ENCODE measurements at regions not wholly inside any gene's neighbourhood (a gene's known extent, or its start where the extent isn't known, plus 50 kb on each side); places are given as distances from the start of the nearest gene placed in this dataset.

DNA sequence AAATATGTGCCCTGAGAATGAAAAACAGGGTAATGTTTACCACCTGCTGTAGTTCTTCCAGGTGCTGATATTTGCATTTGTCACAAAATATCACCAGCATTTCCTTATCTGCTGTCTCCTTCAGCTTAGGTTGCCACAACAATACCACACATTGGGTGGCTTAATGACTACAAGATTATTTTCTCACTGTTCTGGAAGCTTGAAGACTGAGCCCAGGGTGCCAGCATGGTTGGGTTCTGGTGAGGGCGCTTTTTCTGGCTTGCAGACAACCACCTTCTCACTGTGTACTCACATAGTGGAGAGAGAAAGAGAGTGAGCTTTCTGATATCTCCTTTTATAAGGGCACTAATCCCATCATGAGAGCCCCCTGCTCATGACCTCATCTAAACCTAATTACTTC lies 407.5 kb upstream of the RGPD4 start:
- Histone ChIP-seq H3K4me3 (no peak overlapping the region), H3K27ac (no peak overlapping the region)
- TF ChIP-seq, protein P1, sequence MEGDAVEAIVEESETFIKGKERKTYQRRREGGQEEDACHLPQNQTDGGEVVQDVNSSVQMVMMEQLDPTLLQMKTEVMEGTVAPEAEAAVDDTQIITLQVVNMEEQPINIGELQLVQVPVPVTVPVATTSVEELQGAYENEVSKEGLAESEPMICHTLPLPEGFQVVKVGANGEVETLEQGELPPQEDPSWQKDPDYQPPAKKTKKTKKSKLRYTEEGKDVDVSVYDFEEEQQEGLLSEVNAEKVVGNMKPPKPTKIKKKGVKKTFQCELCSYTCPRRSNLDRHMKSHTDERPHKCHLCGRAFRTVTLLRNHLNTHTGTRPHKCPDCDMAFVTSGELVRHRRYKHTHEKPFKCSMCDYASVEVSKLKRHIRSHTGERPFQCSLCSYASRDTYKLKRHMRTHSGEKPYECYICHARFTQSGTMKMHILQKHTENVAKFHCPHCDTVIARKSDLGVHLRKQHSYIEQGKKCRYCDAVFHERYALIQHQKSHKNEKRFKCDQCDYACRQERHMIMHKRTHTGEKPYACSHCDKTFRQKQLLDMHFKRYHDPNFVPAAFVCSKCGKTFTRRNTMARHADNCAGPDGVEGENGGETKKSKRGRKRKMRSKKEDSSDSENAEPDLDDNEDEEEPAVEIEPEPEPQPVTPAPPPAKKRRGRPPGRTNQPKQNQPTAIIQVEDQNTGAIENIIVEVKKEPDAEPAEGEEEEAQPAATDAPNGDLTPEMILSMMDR (IDR thresholded peaks at IDR 0.05), result no peak
- DNase-seq (ENCODE audit: low spot score), result no peak

- no peak overlapping the region for H3K4me3 ChIP-seq
- TF ChIP-seq, protein P1 (IDR thresholded peaks at IDR 0.05), result no peak
- no peak for DNase-seq (ENCODE audit: low spot score)
- H3K27ac ChIP-seq, result no peak overlapping the region
Measured at GRCh38 chr2:107428781-107429180, 397.9 kb upstream of the RGPD4 start.

DNA sequence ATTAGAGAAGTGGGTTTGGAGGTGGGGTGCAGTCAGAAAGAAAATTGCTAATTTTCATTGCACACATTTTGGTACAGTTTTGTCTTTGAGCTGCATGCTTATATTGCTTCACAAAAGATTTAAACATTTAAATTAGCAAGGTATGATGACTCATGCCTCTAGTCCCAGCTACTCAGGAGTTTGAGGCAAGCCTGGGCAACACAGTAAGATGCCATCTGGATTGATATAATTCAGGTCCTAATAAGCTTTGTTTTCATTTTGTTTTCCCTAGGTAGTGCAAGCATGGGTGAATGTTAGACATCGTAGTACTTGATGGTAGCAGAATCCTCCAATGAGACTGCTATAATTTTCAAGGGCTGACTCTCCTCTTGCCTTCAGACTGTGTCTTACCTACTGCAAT lies 396.7 kb upstream of the RGPD4 start:
- Histone ChIP-seq H3K27ac (no peak overlapping the region), H3K4me3 (no peak overlapping the region)
- DNase-seq (ENCODE audit: low spot score), result no peak
- TF ChIP-seq, protein P1 (IDR thresholded peaks at IDR 0.05), result no peak

DNA sequence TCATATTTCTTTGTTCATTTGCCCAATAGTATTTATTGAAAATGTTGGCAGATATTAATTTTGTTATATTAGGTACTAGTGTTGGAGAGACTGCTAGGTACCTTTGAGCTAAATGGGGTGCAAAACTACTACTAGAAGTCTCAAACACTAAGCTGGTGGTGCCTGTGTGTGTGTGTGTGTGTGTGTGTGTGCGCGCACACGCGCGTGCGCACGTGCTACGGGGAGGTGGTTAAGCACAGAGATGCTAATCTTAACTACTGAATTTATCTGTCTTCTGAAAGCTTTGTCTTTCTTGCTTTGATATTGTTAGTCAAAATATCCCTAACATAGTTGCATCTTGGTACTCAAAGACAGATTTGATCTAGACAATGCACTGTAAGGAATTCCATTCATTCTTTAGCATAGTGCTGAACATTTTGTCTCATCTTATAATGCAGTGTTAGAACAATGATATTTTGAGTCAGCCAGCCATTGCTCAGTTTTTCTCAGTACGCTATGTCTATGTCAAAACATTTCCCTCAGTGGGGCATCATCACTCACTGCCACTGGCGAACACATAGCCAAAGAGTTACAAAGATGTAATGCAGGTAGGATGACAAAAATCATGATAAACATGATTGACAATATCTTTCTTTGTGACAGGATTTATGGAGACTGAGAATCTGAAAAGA lies 396.0 kb upstream of the RGPD4 start:
- no peak for DNase-seq (ENCODE audit: low spot score)
- TF ChIP-seq, protein P1 (IDR thresholded peaks at IDR 0.05), result no peak
- H3K27ac ChIP-seq, result no peak overlapping the region
- no peak overlapping the region for H3K4me3 ChIP-seq

- Histone ChIP-seq H3K27ac (no peak overlapping the region), H3K4me3 (no peak overlapping the region)
- no peak for DNase-seq (ENCODE audit: low spot score)
- TF ChIP-seq, protein P1 (IDR thresholded peaks at IDR 0.05), result no peak
Measured at GRCh38 chr2:107436281-107436680, 390.4 kb upstream of the RGPD4 start.

DNA sequence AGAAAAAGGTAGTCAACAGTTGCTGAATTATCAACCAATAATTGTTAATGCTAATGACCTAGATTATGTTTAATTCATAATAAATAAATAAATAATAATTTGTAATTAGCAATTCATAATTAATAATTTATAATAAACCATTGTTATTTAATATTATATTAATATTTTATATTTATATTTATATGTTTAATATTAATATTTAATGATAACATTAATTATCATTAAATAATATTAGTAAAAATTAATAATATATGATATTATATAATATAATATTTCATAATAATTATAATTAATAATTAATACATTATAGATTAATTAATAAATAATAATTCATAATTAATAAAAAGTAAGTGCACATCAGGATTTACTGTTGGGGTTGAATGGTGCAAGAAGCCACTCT lies 389.4 kb upstream of the RGPD4 start:
- no peak for DNase-seq (ENCODE audit: low spot score)
- Histone ChIP-seq H3K4me3 (no peak overlapping the region), H3K27ac (no peak overlapping the region)
- TF ChIP-seq, protein P1 (IDR thresholded peaks at IDR 0.05), result no peak

DNA sequence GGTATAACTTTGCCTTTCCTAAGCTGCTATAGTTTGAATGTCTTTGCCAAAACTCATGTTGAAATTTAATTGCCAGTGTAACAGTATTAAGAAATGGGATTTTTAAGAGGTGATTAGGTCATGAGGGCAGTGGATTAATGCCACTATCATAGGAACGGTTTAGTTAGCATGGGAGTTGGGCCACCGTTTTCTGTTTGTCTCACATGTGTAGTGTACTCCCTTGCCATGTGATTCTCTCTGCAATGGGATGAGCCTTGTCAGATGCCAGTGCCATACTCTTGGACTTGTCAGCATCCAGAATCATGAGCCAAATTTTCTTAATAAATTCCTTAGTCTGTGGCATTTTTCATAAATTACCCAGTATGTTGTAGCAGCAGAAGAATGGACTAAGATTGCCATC lies 388.9 kb upstream of the RGPD4 start:
- Histone ChIP-seq H3K27ac (no peak overlapping the region), H3K4me3 (no peak overlapping the region)
- DNase-seq (ENCODE audit: low spot score), result no peak
- TF ChIP-seq, protein P1 (IDR thresholded peaks at IDR 0.05), result no peak
